HG03095 (cell line): ENCODE measurements at regions not wholly inside any gene's neighbourhood (a gene's known extent, or its start where the extent isn't known, plus 50 kb on each side); places are given as distances from the start of the nearest gene placed in this dataset.

ENCODE experiments used
- ATAC-seq: cut with Tn5 transposase; IDR thresholded peaks from one replicate; pipeline ENCODE4 v1.9.1; 2021; ENCODE audit warnings: moderate library complexity; ENCODE audit not compliant: unreplicated experiment

GRCh38 chr7:68321776-68322496 lies 1276.3 kb upstream of the AUTS2 start:
- ATAC-seq = no peak

GRCh38 chr7:68324621-68325020 lies 1273.7 kb upstream of the AUTS2 start:
- no peak for ATAC-seq

- ATAC-seq = no peak
Observed at GRCh38 chr7:68334216-68334615, 1264.1 kb upstream of the AUTS2 start.

- ATAC-seq = no peak
Observed at GRCh38 chr7:68334636-68335272, 1263.5 kb upstream of the AUTS2 start.

GRCh38 chr7:68336594-68336993 lies 1261.7 kb upstream of the AUTS2 start:
- ATAC-seq = no peak

- no peak for ATAC-seq
Observed at GRCh38 chr7:68348401-68348800, 1249.9 kb upstream of the AUTS2 start.

GRCh38 chr7:68362745-68363518 lies 1235.3 kb upstream of the AUTS2 start:
- no peak for ATAC-seq

- ATAC-seq = no peak
Observed at GRCh38 chr7:68364886-68365625, 1233.2 kb upstream of the AUTS2 start.

GRCh38 chr7:68371985-68372384 lies 1226.3 kb upstream of the AUTS2 start:
- no peak for ATAC-seq

GRCh38 chr7:68376131-68376661 lies 1222.1 kb upstream of the AUTS2 start:
- ATAC-seq = no peak

- no peak for ATAC-seq
Observed at GRCh38 chr7:68381731-68382130, 1216.5 kb upstream of the AUTS2 start.

- ATAC-seq = no peak
Observed at GRCh38 chr7:68384581-68384980, 1213.7 kb upstream of the AUTS2 start.

- ATAC-seq = no peak
Observed at GRCh38 chr7:68393051-68393450, 1205.2 kb upstream of the AUTS2 start.

- ATAC-seq = no peak
Observed at GRCh38 chr7:68394131-68394530, 1204.1 kb upstream of the AUTS2 start.

- ATAC-seq = no peak
Observed at GRCh38 chr7:68399991-68400590, 1198.2 kb upstream of the AUTS2 start.

GRCh38 chr7:68400783-68401182 lies 1197.5 kb upstream of the AUTS2 start:
- ATAC-seq = no peak

- ATAC-seq = no peak
Observed at GRCh38 chr7:68401313-68401712, 1197.0 kb upstream of the AUTS2 start.

GRCh38 chr7:68406480-68406879 lies 1191.8 kb upstream of the AUTS2 start:
- ATAC-seq = no peak

GRCh38 chr7:68407460-68407859 lies 1190.8 kb upstream of the AUTS2 start:
- ATAC-seq = no peak

- ATAC-seq = no peak
Observed at GRCh38 chr7:68408873-68409272, 1189.4 kb upstream of the AUTS2 start.

GRCh38 chr7:68409851-68410250 lies 1188.4 kb upstream of the AUTS2 start:
- no peak for ATAC-seq
